Non-pigmented ciliary epithelial cell (primary cell): ENCODE measurements at regions not wholly inside any gene's neighbourhood (a gene's known extent, or its start where the extent isn't known, plus 50 kb on each side); places are given as distances from the start of the nearest gene placed in this dataset.
A peak's percentile ranks its signal among the peaks of the same experiment; 100 is the strongest.

Source experiments
- DNase-seq: peaks from one replicate; pipeline ENCODE4 v3.0.0-alpha.2; 2010; ENCODE audit warnings: low read depth

- DNase-seq = no peak
Measured at GRCh38 chrX:116226665-116227484, 56.3 kb downstream of the AGTR2 start.

DNA sequence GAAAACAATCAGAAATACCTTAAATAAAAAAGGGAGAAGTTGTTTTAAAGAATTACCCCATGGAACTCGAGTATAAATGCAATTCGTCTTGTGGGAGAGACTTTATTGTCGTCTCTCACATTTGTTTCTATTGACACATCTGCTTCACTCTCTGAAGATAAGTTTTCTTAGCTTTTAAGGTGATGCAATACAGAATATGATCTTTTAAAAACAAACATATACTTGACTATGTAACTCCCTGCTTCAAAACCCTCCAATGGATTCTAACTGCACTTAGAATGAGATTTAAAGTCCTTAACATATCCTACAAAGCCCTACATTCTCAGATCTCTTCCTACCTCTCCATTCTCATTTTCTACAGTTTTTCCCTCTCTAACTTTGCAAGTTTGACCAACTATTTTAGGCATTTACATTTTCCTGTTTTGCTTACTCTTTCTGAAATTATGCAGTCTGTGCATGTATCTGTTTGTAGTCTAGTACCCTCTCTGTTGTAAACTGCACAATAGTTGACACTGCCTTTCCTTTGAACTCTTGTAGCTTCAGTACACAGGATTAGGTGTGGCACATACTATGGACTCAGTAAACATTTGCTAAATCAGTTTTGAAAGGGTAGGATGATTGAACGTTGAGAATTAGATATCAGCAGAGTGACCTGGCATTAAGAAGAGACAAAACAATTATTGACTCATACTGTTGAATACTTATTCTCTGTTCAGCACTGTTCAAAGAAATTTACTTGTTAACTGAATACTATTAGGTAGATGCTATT, 59.8 kb downstream of the AGTR2 start:
- DNase-seq = no peak

- DNase-seq = no peak
Measured at GRCh38 chrX:116232833-116233232, 62.3 kb downstream of the AGTR2 start.

DNA sequence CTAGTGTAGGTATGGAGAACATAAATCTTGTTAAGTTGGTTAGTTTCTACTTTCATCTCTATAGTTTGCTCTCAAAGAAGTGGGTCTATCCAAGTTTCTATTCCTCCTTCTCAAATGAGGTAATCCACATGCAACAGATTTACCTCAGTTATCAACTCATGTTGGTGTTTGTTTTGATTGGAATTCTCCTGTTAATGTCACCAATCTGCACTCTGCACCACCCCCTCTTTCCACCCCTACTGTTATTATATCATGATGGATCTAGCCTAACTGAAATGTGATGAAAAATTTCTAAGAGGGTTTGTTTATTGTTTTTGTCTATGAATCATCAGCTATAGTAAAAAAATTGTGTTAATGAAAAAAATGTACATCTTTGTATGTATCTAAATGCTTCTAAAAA, 66.1 kb downstream of the AGTR2 start:
- no peak for DNase-seq

DNA sequence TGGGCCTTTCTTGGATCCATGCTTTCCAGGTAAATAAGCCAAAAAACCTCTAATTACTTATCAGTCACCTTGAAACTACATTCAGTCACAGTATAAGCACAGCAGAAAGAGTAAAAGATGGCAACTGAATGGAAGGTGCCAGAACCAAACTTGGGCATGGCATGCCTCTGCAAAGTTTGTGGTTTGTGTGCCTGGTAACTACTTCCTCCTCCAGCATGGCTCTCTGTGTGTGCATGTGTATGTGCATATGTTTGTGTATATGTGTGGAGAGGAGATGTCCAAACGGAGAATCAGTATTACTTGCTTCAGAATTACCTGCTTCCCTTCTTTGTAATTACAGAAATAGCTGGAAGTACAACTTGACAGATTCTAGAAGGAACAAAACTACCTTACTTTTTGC, 67.5 kb downstream of the AGTR2 start:
- no peak for DNase-seq

DNA sequence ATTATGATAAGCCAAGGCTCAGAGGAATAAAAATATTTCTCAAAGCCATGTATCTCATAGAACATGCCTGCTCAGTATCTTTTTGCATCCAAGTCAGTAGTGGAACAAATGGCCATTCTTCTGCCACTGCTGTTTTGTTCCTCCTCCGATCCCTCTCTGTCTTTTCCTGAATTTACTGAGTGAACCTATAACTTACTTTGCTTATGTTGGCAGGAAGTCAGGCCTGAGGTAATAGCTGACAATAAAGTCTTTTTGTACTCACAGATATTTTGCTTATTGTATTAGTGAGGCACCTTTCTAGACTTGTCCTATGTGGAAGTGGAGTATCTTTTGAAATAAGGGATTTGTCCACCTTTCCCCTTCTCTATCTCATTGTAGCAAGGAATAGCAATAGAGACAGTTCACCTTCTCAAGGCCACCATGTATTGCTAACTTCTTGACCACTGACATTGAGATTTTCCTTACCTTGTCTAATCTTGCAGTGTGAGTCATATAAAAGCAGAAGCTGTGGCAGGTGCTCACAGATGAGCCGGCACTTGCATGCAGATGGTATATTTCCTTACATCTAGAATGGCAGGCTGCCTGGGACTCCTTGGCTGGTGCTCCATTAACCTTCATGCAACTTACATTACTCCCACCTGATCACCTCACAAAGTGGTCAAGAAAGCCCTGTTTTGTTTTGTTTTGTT, 68.2 kb downstream of the AGTR2 start:
- DNase-seq = no peak

DNA sequence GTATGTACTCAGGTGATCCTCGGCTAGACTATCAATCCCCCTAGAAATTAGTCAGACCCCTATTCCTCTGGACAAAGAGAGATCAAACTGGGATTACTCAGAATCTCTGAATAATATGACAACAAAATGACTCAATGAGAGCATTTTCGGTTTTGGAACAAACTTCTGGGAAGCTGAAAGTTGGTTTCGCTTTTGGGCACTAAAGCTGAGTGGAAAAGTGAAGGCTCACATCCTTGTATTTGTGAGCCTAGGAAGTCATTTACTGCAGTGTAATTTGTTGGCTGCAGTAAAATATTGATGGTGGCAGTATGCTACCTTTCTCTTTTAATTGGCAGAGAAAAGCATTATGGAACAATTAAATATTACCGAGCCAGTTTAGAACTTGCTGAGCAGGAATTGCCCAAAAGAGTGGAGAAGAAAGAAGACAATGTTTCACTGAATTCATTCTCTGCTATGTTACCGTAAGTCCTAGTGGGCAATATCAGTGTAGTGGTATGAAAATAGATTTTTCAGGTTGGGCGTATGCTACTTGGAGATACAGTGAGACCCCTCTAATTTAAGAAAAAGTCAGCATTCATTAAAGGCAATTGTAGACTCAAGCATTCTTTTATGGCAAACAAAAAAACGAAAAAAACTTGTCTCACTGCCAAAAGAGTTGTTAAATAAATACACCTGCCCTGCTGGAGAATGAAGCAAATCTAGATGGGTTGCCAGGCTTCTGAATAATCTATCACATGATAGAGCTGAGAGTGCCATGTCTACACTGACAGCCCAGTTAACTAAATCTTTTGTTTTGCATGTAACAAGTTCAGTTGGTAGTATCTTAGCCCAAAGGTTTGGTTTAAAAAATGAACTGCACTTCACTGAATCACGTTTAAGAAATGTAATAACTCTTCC, 69.6 kb downstream of the AGTR2 start:
- DNase-seq = no peak

DNA sequence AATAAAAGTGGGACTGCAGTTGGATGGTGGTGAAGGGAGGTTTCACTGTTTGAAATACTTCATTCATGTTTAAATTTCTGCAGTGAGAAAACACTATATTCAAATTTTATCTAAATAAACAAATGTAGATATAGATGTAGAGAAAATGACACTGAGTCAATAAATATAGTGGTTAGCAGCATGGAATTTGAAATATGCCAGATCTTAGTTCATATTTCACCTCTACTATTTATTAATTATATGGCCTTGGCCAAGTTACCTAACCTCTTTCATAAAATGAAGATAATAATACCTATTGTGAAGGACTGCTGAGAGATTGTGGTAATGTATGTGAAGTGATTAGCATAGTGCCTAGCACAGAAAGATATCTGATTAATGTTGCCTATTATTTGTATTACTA, 70.5 kb downstream of the AGTR2 start:
- no peak for DNase-seq

GRCh38 chrX:116243039-116243438, 72.5 kb downstream of the AGTR2 start:
- no peak for DNase-seq

DNA sequence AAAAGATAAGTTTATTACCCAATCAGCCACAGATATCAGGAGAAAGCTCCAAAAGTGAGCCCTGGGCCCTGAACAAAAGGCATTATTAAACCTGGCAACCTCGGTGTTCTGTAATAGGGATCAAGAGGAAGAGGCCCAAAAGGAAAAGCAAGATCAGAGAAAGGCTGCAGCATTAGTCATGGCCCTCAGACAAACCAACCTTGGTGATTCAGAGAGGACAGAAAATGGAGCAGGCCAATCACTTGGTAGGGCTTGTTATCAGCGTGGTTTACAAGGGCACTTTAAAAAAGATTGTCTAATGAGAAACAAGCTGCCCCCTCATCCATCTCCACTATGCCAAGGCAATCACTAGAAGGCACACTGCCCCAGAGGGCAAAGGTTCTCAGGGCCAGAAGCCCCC, 75.7 kb downstream of the AGTR2 start:
- no peak for DNase-seq

DNA sequence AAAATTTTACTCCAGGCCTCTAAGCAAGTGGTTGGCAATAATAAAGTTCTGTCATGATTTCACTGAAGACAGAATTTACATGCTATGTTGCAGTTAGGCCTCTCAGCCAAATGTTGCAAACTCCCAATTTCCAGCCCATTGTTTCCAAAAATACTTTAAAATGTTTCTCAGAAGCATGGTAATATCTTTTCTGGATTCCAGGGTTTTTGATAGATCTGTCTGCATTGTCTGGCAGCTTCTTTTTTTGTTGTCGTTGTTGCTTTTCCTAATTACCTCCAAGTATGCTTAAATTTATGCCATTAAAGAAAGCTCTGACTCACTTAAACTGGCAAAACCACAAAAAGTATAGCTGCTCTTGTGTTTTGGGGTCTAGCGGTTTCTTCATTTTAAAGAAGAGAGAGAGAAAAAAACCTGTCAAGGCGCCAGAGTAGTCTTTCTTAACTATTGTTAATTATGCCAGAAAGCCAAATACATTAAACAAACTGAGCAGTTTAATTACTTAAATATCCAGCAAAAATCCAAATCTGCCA, 97.0 kb downstream of the AGTR2 start:
- DNase-seq = no peak

DNA sequence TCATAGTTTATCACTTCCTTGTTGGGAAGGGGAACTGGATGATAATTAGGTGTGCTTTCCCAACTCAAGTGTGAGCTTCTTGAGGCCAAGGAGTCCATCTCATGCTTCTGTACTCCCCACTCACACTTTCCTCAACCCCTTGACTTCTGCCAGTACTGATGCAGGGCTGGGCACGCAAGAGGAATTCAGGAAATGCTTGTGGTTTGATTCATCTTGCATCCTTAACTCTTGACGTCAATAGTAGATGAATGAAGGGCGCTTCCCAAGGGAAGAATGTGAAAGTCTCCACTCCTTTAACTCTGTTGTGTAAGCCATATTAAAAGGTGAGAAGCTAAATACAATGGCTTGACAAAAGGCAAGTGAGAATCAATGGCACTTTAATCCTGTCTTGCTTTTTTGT, 101.8 kb downstream of the AGTR2 start:
- DNase-seq = peak; percentile 88

- DNase-seq = no peak
Measured at GRCh38 chrX:116272861-116273260, 102.3 kb downstream of the AGTR2 start.

- no peak for DNase-seq
Measured at GRCh38 chrX:116276261-116276660, 105.7 kb downstream of the AGTR2 start.

- no peak for DNase-seq
Measured at GRCh38 chrX:116277351-116278225, 107.0 kb downstream of the AGTR2 start.

DNA sequence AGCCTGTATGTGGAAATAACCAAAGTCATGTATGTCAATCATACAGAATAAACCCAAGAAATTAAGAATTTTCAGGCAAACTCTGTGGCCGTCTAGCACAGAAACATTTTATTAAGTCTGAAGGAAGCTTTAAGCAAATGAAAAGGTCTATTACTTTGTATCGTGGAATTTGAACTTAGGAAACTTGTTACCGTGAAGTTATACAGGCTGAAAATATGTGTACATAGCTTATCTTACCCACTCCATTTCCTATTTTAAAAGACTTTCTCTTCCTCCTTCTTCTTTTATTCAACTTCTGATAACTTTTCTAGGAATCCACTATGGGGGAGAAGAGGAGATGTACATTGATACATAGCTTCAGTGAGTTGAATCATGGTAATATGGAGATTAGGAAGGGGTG, 108.3 kb downstream of the AGTR2 start:
- DNase-seq = no peak

- no peak for DNase-seq
Measured at GRCh38 chrX:116281106-116281505, 110.6 kb downstream of the AGTR2 start.

- DNase-seq = no peak
Measured at GRCh38 chrX:116282751-116283150, 112.2 kb downstream of the AGTR2 start.

- DNase-seq = no peak
Measured at GRCh38 chrX:116284400-116284799, 113.9 kb downstream of the AGTR2 start.

- DNase-seq = no peak
Measured at GRCh38 chrX:116285501-116285900, 115.0 kb downstream of the AGTR2 start.

- no peak for DNase-seq
Measured at GRCh38 chrX:116289592-116289991, 119.0 kb downstream of the AGTR2 start.
